Common myeloid progenitor, CD34-positive (primary cell): ENCODE measurements at regions not wholly inside any gene's neighbourhood (a gene's known extent, or its start where the extent isn't known, plus 50 kb on each side); places are given as distances from the start of the nearest gene placed in this dataset.

ENCODE experiments used
- CTCF ChIA-PET: fragments of 350-600 bp; sonication (Branson Sonifier 250); formaldehyde crosslinking; loops from one replicate; lab custom pipeline; 2021; ENCODE audit warnings: antibody characterized with exemption; lab: Charles Lee
- POLR2A ChIA-PET: fragments of 350-600 bp; sonication (Branson Sonifier 250); formaldehyde crosslinking; loops from one replicate; lab custom pipeline; 2021; ENCODE audit warnings: antibody characterized with exemption; lab: Charles Lee
- DNase-seq, 3 donors: peaks; one replicate each; pipeline versions ENCODE4 v3.0.0 to v3.0.0-alpha.2; 2013
- H3K27ac ChIP-seq, 2 experiments: 1 replicate in 1 of 2; 2 replicates in 1 of 2; pipeline ENCODE4 v1.7.0; 2013; ENCODE audit warnings: inconsistent platforms in 2 of 2, low read length in 2 of 2, mild to moderate bottlenecking in 2 of 2, low read depth in 1 of 2, moderate library complexity in 1 of 2; ENCODE audit not compliant: severe bottlenecking in 2 of 2, insufficient read depth in 1 of 2, poor library complexity in 1 of 2
- H3K27me3 ChIP-seq, 5 experiments: replicated peaks in 2 of 5; 1 replicate in 3 of 5; 2 replicates in 2 of 5; pipeline versions ENCODE4 v1.6.1 to v1.7.0; 2013; ENCODE audit warnings: low read length in 4 of 5, mild to moderate bottlenecking in 2 of 5, moderate library complexity in 2 of 5, inconsistent platforms in 1 of 5; ENCODE audit not compliant: insufficient read depth in 5 of 5, control insufficient read depth in 4 of 5
- H3K36me3 ChIP-seq, 4 experiments: 1 replicate in 2 of 4; 2 replicates in 2 of 4; pipeline versions ENCODE4 v1.6.1 to v1.7.0; 2013; ENCODE audit warnings: low read length in 3 of 4, control low read depth in 1 of 4, mild to moderate bottlenecking in 1 of 4; ENCODE audit not compliant: control insufficient read depth in 4 of 4, insufficient read depth in 4 of 4
- H3K4me1 ChIP-seq, 4 experiments: 1 replicate in 3 of 4; 2 replicates in 1 of 4; pipeline versions ENCODE4 v1.6.1 to v1.7.1; 2013; ENCODE audit warnings: low read length in 3 of 4, mild to moderate bottlenecking in 3 of 4, control low read depth in 1 of 4, inconsistent platforms in 1 of 4, moderate library complexity in 1 of 4; ENCODE audit not compliant: control insufficient read depth in 4 of 4, insufficient read depth in 4 of 4; ENCODE audit errors: control extremely low read depth in 1 of 4
- H3K4me3 ChIP-seq, 7 experiments: 1 replicate in 4 of 7; 2 replicates in 3 of 7; pipeline versions ENCODE4 v1.5.1 to v1.7.0; 2013; ENCODE audit warnings: mild to moderate bottlenecking in 7 of 7, low read length in 6 of 7, moderate library complexity in 6 of 7, inconsistent platforms in 2 of 7, low read depth in 2 of 7, control low read depth in 1 of 7; ENCODE audit not compliant: insufficient read depth in 4 of 7, control insufficient read depth in 1 of 7; ENCODE audit errors: extremely low read depth in 1 of 7
- H3K9me3 ChIP-seq, 5 experiments: 1 replicate in 4 of 5; 2 replicates in 1 of 5; pipeline versions ENCODE4 v1.6.1 to v1.7.1; 2013; ENCODE audit warnings: low read length in 4 of 5, mild to moderate bottlenecking in 2 of 5, inconsistent platforms in 1 of 5, low read depth in 1 of 5, moderate library complexity in 1 of 5; ENCODE audit not compliant: control insufficient read depth in 4 of 5, insufficient read depth in 2 of 5; ENCODE audit errors: control extremely low read depth in 1 of 5
- WGBS: methylation state at CpG from one replicate; pipeline ENCODE4 v1.1.5; 2013; ENCODE audit not compliant: insufficient coverage; 5-methylcytosine and 5-hydroxymethylcytosine counted together

- H3K27me3 ChIP-seq, result no peaks in the 10 kb centered on the region
- CTCF ChIA-PET, result no interaction called here
- H3K4me1 ChIP-seq, result no peaks in the 10 kb centered on the region
- DNase-seq, result no peak
- POLR2A ChIA-PET, result no interaction called here
- no peaks in the 10 kb centered on the region for H3K9me3 ChIP-seq
- no peak overlapping the region for H3K27ac ChIP-seq
- no peaks in the 10 kb centered on the region for H3K36me3 ChIP-seq
- H3K4me3 ChIP-seq, result no peak overlapping the region
- WGBS, result no CpG with 5 or more reads among the region's 2 CpGs
Measured at GRCh38 chr5:165881259-165881658, 2375.8 kb downstream of the MAT2B start.

DNA sequence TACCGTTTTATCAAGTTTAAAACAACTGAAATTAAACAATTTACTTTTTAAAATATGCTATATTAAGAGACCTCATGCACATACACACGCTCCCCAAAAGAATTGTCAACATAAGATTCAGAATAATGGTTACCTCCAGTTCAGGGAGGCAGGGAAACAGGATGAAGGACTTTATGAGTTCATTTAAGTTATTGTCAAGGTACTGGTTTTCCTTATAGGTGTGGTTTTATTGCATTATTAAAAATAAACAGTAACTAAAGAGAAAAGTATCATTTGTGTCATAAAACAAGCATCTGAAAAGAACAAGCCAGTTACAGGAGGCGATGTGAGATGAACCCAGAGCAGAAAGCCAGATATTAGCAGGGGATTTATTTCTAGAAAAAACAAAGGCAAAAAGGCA is 2376.7 kb downstream of the MAT2B start:
- Histone ChIP-seq H3K9me3 (no peaks in the 10 kb centered on the region), H3K36me3 (no peaks in the 10 kb centered on the region), H3K4me1 (no peaks in the 10 kb centered on the region), H3K27ac (no peak overlapping the region), H3K4me3 (no peak overlapping the region), H3K27me3 (no peaks in the 10 kb centered on the region)
- POLR2A ChIA-PET, result no interaction called here
- no peak for DNase-seq
- CTCF ChIA-PET, result no interaction called here
- 100% methylated on average over 1 of the region's 3 CpGs for WGBS

GRCh38 chr5:165885623-165886350 is 2380.4 kb downstream of the MAT2B start:
- ChIA-PET CTCF (no interaction called here), POLR2A (no interaction called here)
- Histone ChIP-seq H3K9me3 (no peaks in the 10 kb centered on the region), H3K36me3 (no peaks in the 10 kb centered on the region), H3K4me1 (no peaks in the 10 kb centered on the region), H3K4me3 (no peak overlapping the region), H3K27me3 (no peaks in the 10 kb centered on the region), H3K27ac (no peak overlapping the region)
- WGBS, result 91% methylated on average over 4 of the region's 12 CpGs
- no peak for DNase-seq

DNA sequence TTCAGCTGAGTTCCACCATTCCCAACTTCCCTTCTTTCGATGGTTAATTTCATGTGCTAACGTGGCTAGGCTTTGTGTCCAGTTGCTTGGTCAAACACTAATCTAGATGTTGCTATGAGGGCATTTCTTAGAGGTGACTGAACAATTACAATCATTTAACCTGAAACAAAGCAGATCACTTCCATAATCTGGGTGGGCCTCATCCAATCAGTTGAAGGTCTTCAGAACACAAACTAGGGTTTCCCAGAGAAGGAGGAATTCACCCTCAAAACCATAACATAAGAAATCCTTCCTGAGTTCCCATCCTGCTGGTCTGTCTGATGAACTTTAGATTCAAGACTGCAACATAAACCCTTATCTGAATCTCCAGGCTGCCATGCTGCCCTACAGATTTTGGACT is 2381.7 kb downstream of the MAT2B start:
- no CpG with 5 or more reads among the region's 2 CpGs for WGBS
- Histone ChIP-seq H3K4me1 (no peaks in the 10 kb centered on the region), H3K27ac (no peak overlapping the region), H3K27me3 (no peaks in the 10 kb centered on the region), H3K36me3 (no peaks in the 10 kb centered on the region), H3K9me3 (no peaks in the 10 kb centered on the region), H3K4me3 (no peak overlapping the region)
- POLR2A ChIA-PET, result no interaction called here
- no peak for DNase-seq
- CTCF ChIA-PET, result no interaction called here

DNA sequence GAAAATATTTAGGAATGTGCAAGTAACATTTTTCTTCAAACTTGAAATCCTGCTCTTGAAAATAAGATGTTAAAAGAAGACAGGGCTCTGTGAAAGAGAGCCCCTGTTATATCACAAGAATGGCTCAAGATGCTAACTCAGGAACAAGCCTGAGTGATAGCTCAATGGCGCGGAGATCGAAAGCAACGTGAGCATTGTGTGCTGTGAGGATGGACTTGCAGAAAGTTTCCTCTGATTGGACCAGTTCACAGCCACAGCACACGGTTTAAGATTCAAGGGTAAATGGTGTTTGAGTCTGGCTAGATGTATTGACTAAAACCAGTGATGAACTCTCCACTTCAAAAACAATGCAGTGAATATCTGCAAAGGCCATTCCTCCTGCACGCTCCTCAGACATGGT is 2387.0 kb downstream of the MAT2B start:
- WGBS, result 83% methylated on average over 4 of the region's 6 CpGs
- Histone ChIP-seq H3K27ac (no peak overlapping the region), H3K27me3 (no peaks in the 10 kb centered on the region), H3K4me3 (no peak overlapping the region), H3K36me3 (no peaks in the 10 kb centered on the region), H3K4me1 (no peaks in the 10 kb centered on the region), H3K9me3 (no peaks in the 10 kb centered on the region)
- ChIA-PET CTCF (no interaction called here), POLR2A (no interaction called here)
- DNase-seq, result no peak

GRCh38 chr5:165894916-165895315 is 2389.5 kb downstream of the MAT2B start:
- WGBS, result 91% methylated on average over 2 of the region's 3 CpGs

GRCh38 chr5:165903835-165904234 is 2387.6 kb upstream of the WWC1 start:
- Histone ChIP-seq H3K36me3 (no peaks in the 10 kb centered on the region), H3K4me3 (no peak overlapping the region), H3K4me1 (no peaks in the 10 kb centered on the region), H3K27ac (no peak overlapping the region), H3K27me3 (no peaks in the 10 kb centered on the region), H3K9me3 (peaks cover 0 to 2% (median 0%) of the 10 kb centered on the region in 5 experiments)
- ChIA-PET CTCF (interaction anchor here (0.6 kb wide), 1 partner anchor 509 kb away, joined by 3 read pairs; no protein-coding TSS in a partner anchor), POLR2A (no interaction called here)
- DNase-seq, result no peak
- 100% methylated on average over 1 of the region's 1 CpG for WGBS

More at GRCh38 chr5:165894916-165895315, 2389.5 kb downstream of the MAT2B start:
- Histone ChIP-seq H3K9me3 (no peaks in the 10 kb centered on the region), H3K27ac (no peak overlapping the region), H3K4me3 (no peak overlapping the region), H3K27me3 (no peaks in the 10 kb centered on the region), H3K4me1 (no peaks in the 10 kb centered on the region), H3K36me3 (no peaks in the 10 kb centered on the region)
- no peak for DNase-seq
- ChIA-PET CTCF (no interaction called here), POLR2A (no interaction called here)
